Colonic mucosa (tissue), 4 donors: ENCODE measurements at regions not wholly inside any gene's neighbourhood (a gene's known extent, or its start where the extent isn't known, plus 50 kb on each side); places are given as distances from the start of the nearest gene placed in this dataset.

ENCODE experiments used
- DNase-seq: peaks from one replicate; pipeline ENCODE4 v3.0.0-alpha.2; 2020
- H3K27ac ChIP-seq: fragments of 200-600 bp; one replicate; pipeline ENCODE4 v1.8.0; 2021
- H3K27me3 ChIP-seq: fragments of 200-600 bp; one replicate; pipeline ENCODE4 v1.8.0; 2021
- H3K36me3 ChIP-seq: fragments of 200-600 bp; one replicate; pipeline ENCODE4 v1.8.0; 2021
- H3K4me1 ChIP-seq: fragments of 200-600 bp; one replicate; pipeline ENCODE4 v1.8.0; 2021; ENCODE audit warnings: mild to moderate bottlenecking
- H3K4me3 ChIP-seq: fragments of 200-600 bp; one replicate; pipeline ENCODE4 v1.8.0; 2021
- H3K9ac ChIP-seq, 2 donors: one replicate each; pipeline ENCODE4 v1.7.0; 2013; ENCODE audit warnings: control low read depth in 2 of 2, low read depth in 2 of 2, low read length in 2 of 2
- H3K9me3 ChIP-seq: fragments of 200-600 bp; one replicate; pipeline ENCODE4 v1.8.0; 2021
- intact Hi-C: fragments of 100-400 bp; cut with DNase I; formaldehyde crosslinking; loops from one replicate; pipeline ENCODE4 v1.14.1; 2022
- TF ChIP-seq, protein P1 (sequence below): fragments of 200-600 bp; IDR thresholded peaks from one replicate; pipeline ENCODE4 v1.8.0; 2022; ENCODE audit warnings: antibody characterized with exemption, mild to moderate bottlenecking
- donor health status: healthy.
- donor health status: DM: no; HTN: no; CAD: no.
- donor health status: DM: no; HTN: no; CAD: no.

DNA sequence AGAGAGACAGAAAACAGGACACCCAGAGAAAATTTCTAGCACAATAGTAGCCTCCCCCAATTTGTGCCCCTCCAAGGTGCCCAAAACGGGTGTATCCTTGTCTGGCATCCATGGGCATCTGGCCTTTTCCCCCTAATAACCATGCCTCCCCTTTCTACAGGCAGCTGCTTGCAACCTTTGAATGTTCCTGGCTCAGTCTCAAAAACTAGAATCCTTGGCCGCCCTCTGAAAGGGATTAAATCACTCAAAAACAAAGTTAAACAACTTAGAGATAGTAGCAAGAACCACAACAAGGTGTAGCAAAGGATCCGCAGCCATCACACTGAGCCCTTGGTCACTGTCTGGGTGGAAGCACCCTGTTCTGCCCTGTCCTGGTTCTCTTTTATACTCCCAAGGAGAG is 105.6 kb downstream of the MN1 start:
- Histone ChIP-seq H3K4me1 (no peaks in the 10 kb centered on the region), H3K27ac (no peak overlapping the region), H3K27me3 (no peaks in the 10 kb centered on the region), H3K9me3 (no peaks in the 10 kb centered on the region), H3K9ac (no peak overlapping the region), H3K36me3 (no peaks in the 10 kb centered on the region), H3K4me3 (no peak overlapping the region)
- TF ChIP-seq, protein P1, sequence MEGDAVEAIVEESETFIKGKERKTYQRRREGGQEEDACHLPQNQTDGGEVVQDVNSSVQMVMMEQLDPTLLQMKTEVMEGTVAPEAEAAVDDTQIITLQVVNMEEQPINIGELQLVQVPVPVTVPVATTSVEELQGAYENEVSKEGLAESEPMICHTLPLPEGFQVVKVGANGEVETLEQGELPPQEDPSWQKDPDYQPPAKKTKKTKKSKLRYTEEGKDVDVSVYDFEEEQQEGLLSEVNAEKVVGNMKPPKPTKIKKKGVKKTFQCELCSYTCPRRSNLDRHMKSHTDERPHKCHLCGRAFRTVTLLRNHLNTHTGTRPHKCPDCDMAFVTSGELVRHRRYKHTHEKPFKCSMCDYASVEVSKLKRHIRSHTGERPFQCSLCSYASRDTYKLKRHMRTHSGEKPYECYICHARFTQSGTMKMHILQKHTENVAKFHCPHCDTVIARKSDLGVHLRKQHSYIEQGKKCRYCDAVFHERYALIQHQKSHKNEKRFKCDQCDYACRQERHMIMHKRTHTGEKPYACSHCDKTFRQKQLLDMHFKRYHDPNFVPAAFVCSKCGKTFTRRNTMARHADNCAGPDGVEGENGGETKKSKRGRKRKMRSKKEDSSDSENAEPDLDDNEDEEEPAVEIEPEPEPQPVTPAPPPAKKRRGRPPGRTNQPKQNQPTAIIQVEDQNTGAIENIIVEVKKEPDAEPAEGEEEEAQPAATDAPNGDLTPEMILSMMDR: no peak
- intact Hi-C loops: no loop called here
- DNase-seq: no peak

DNA sequence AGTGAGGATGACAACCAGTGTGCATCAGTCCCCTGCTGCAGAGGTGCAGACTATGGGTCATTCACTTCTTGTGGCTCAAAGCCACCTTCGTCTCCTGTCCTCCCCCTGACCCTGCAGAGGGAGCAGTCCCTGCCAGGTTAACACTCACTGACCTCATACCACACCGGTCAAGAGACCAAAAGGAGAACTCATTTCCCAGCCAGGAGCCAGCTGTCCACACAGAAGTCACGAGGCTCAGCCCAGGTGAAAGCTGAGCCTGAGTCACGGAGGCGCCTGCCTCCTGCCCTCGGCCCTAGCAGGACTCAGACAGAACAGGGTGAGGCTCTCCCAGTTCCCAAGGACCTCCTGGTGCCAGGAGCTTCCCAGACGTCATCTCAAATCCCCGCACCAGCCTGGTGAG is 103.7 kb downstream of the MN1 start:
- H3K27me3 ChIP-seq: no peaks in the 10 kb centered on the region
- no peak overlapping the region for H3K9ac ChIP-seq
- H3K27ac ChIP-seq: no peak overlapping the region
- H3K36me3 ChIP-seq: no peaks in the 10 kb centered on the region
- no peaks in the 10 kb centered on the region for H3K9me3 ChIP-seq
- no peak overlapping the region for H3K4me3 ChIP-seq
- intact Hi-C loops: no loop called here
- H3K4me1 ChIP-seq: no peaks in the 10 kb centered on the region
- TF ChIP-seq, protein P1: no peak
- no peak for DNase-seq
